HG03354 (cell line): ENCODE measurements at regions not wholly inside any gene's neighbourhood (a gene's known extent, or its start where the extent isn't known, plus 50 kb on each side); places are given as distances from the start of the nearest gene placed in this dataset.

ENCODE experiments used
- ATAC-seq: cut with Tn5 transposase; IDR thresholded peaks from one replicate; pipeline ENCODE4 v1.9.1; 2021; ENCODE audit warnings: mild to moderate bottlenecking; ENCODE audit not compliant: unreplicated experiment, poor library complexity, severe bottlenecking

DNA sequence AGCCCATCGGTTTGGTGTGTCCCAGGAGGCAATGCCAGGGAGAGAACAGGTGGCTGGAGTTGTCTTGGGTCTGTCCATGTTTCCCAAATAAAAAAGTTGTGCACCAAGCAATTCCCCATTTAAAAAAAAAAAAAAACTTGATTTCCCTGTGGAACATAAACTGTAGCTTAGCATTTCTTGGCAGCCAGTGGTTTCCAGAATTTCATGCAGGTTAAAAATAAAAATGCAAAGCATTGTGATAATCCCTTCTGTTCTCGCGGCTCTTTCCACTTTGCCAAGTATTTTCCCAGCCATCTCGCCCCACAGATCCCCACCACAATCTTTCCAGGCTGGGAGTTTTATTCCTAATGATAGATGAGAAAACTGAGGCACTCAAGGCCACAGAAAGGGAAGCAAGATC is 51.4 kb upstream of the MSX1 start:
- no peak for ATAC-seq

DNA sequence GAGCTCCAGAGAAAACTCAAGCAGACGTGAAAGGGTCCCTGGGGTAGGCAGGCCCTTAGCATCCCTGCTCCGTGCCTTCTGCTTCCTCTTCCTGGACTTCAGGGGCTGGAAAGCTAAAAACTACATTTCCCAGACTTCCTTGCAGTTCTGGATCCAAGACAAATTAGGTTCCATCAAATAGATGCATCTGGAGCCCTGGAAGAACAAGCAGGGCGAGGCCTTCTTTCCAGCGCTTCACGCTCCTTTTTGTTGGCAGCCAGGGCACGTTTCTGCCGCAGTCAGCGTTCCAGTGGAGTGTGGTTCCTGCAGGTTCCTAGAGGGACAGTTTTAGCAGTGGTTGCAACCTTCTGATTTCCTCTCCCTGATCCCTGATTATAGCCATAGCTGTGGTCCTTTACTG is 53.6 kb upstream of the MSX1 start:
- ATAC-seq, result no peak

GRCh38 chr4:4803912-4804296 is 55.6 kb upstream of the MSX1 start:
- no peak for ATAC-seq

DNA sequence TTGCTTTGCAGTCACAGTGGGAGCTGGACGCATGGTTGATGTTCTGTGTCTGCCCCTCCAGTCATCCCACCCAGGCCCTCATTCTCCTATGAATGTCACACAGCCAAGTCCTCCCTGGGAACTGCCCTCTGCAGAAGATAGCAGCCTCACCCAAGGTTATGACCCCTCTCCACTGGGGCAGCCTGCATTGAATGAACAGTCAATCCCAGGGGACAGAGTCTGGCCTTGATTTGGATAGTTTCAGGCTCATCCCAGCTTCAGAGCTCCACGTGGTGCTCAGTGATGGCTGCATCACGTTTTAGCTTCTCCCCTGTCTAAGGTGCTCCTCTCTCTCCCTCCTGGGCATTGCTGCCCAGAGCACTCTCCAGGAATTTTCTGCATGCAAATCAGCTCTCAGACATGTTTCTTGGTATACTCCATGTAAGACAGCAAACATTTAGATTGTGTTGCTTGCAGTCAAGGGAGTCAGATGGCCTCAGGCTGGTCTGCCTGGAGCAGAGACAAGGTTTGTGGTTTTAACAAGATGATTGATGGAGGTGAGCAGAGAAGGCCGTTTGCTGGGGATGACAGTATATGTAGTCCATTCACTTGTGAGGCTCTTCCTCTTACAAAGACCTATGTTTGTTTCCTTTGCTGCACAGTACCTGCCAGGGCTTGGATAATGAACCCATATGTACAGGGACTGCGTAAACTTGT is 56.1 kb upstream of the MSX1 start:
- no peak for ATAC-seq

GRCh38 chr4:4800646-4801408 is 58.6 kb upstream of the MSX1 start:
- ATAC-seq, result no peak

GRCh38 chr4:4794421-4794820 is 65.0 kb upstream of the MSX1 start:
- no peak for ATAC-seq

DNA sequence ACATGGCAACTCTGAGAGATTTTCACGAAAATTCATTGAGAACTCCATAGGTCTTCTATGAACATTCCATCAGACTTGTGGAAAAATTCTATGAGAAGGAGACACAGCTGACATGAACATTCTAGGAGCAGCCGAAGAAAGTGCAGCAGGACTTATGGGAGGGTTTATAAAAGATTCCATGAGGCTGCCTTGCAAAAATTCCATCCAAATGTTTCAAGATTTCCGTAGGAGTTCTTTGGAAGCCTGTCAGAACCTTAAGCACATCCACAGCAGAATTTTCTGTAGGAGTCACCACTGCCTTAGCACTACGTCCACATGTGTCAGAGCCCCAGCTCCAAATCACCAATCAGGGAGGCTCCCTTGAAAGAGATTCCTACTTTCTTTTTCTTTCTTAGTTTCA is 67.0 kb upstream of the MSX1 start:
- ATAC-seq, result no peak

DNA sequence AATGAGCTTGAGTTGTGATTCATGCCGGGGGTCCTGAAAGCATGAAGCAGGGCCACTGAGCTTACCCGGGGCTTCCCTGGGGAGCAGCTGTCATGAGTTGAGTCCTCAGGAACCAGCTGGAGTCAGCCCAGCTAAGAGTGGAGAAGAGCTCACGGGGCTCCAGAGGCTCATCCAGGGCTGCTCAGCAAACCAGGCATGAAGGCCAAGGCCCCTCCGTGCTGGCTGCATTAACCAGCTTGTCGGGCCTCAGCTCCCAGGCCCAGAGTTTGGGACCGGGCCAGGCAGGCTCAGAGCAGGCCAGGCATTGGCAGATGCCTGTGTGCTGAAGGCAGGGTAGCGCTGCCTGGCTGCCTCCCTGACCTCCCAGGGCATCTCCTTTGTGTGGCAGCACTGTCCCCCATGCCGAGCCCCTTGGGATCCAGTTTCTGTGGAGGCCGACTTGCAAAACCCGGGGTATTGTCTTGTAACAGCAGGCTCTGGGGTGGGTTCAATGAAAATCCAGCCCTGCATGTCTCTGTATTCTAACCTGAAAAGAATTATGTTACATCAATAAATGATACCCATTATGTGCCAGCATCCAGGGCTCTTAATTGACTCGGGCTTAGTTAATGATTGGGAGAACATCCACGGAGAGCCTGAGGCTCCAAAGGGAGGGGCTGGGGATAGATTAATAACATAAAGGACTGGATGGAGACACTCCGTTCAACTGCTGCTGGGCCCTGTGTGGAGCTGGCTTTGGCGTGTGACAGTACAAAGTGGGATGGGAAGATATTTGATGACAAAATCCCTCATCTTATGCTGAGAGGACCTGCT is 68.0 kb upstream of the MSX1 start:
- ATAC-seq, result no peak

GRCh38 chr4:4789462-4789861 is 70.0 kb upstream of the MSX1 start:
- ATAC-seq, result no peak

- ATAC-seq, result no peak
These were observed 70.9 kb upstream of the MSX1 start for GRCh38 chr4:4788573-4788972.

DNA sequence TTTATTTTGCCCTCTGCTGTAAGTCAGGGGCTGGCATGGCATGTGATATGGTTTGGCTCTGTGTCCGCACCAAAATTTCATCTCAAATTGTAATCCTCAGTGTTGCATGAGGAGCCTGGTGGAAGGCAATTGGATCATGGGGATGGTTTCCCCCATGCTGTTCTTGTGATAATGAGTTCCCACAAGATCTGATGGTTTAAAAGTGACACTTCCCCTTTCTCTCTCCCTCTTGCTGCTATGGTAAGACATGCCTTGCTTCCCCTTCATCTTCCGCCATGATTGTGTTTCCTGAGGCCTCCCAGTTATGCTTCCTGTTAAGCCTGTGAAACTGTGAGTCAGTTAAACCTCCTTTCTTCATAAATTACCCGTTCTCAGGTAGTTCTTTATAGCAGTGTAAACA is 72.0 kb upstream of the MSX1 start:
- ATAC-seq, result no peak

DNA sequence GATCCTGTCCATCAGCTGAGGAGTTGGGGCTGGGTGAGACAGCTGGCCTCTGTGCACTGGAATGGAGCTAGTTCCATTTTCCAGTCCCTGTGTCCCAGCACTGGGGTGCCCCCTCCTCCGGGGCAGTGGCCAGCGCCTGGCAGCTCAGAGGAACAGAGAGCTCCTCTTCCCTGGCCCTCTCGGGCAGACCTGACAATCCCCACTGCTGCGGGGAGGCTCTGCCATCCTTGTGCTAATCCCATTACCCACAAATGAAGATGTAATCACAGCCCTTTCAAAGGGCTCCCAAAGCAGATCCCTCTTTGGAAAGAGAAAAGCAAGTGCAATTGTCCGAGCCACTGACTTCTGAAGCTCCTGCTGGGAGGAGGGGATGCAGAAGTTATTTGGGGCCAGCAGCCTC is 75.1 kb upstream of the MSX1 start:
- no peak for ATAC-seq

DNA sequence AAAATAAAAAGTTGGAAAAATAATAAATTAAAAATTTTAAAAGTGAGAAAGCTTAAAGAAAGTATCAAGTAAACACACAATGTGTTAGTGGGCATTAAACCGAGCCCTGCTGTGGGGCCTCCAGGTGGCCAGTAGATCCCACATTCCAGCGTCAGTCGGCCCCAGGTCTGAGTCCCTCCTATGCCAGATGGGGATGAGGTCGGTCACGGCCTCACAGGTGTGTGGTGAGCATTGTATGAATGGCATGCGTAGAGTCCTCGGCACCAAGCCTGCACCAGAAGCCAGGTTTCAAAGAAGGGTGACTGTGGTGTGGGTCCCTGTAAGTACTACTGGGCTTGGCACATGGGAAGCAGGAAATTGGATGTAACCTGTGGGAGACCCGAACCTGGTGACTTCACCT is 75.6 kb upstream of the MSX1 start:
- ATAC-seq, result no peak

GRCh38 chr4:4782969-4783368 is 76.5 kb upstream of the MSX1 start:
- ATAC-seq, result no peak

DNA sequence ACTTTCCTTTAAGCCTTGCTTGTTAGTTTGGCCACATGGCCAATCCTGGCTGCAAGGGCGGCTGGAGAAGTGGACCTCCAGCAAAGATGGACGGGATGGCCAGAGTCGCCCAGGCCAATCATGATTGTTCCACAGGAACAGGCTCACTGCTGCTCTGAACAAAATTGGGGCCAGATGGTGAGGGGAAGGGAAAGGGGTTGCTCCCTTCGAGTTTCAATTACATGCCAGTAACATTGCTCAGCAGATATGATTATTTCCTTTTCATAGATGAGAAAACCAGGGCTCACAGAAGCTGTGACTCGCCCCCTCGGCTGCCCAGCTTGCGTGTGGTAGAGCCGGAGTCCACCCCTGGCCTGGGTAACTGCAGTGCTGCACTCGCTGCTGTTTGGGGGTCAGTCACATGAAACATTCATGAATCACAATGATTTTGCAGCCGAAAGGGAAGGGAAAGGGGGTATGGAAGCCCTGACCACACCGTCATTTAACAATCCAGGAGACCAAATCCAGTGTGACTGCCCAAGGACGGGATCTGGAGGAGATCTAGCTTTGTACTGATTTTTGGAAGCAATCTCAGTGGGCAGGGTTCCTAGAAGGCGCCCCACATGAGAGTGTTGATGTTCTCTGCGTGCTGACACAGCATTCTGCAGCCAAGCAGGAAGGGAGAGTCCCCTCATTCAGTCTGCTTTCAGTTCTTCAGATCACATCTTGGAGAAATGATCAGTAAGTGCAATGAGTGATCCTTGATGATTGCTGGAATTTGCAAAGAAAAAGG is 77.3 kb upstream of the MSX1 start:
- ATAC-seq, result no peak

GRCh38 chr4:4780729-4781244 is 78.7 kb upstream of the MSX1 start:
- ATAC-seq, result no peak

DNA sequence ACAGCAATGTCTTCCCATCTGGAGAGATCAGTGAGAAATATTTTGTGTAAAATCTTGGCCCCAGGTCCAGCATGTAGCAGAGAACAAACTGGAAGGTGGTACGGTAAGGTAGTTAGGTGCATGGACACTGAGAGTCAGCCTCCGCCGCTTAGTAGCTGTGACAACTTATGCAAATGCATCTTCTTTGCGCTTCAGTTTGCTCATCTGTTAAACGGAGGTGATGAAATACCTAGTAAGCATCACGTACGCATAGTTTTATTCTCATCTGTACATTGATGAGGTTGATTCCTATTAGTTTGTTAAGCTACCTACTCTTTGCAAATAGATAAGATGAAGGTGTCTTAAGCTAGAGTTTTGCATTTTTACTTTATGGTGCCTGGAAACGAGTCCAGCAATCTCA is 80.0 kb upstream of the MSX1 start:
- ATAC-seq, result no peak

- ATAC-seq, result no peak
These were observed 80.4 kb upstream of the MSX1 start for GRCh38 chr4:4779054-4779453.

GRCh38 chr4:4778554-4778953 is 80.9 kb upstream of the MSX1 start:
- no peak for ATAC-seq

DNA sequence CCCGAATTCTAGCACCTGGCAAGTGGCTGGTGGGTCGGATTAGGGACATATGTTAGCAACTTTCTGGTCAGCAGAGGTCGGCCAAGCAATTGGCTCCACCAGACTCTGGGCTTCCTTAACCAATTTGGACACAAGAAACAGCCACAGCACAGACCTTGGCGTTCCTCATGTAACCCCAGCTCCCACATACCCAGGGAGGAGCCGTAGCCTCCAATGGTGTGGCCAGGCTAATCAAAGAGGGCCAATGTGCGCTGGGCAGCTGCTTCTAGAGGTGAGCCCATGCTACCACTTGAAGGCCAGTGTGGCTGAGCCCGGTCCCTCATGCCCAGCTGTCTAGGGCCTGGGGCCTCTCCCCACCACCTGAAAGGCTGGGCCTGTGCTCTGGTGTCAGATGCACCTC is 82.5 kb upstream of the MSX1 start:
- no peak for ATAC-seq
